Right atrium auricular region (tissue), 2 donors: ENCODE measurements at regions not wholly inside any gene's neighbourhood (a gene's known extent, or its start where the extent isn't known, plus 50 kb on each side); places are given as distances from the start of the nearest gene placed in this dataset.

ENCODE experiments used
- DNase-seq: peaks from one replicate; pipeline ENCODE4 v3.0.0-alpha.2; 2019; ENCODE audit warnings: low spot score
- H3K27ac ChIP-seq, 2 donors: fragments of 200-600 bp; sonication (generic); 1 replicate in 1 of 2; 2 replicates in 1 of 2; pipeline ENCODE4 v1.5.1; 2016 to 2019
- H3K27me3 ChIP-seq, 2 donors: fragments of 200-600 bp; sonication (generic); one replicate each; pipeline versions ENCODE4 v1.5.1 to v1.6.0; 2017 to 2019
- H3K36me3 ChIP-seq: fragments of 200-600 bp; sonication (generic); one replicate; pipeline ENCODE4 v1.5.1; 2016
- H3K4me1 ChIP-seq, 2 donors: fragments of 200-600 bp; sonication (generic); one replicate each; pipeline versions ENCODE4 v1.5.1 to v1.6.0; 2017 to 2019
- H3K4me3 ChIP-seq, 2 donors: fragments of 200-600 bp; sonication (generic); 1 replicate in 1 of 2; 2 replicates in 1 of 2; pipeline ENCODE4 v1.5.1; 2017 to 2019; ENCODE audit warnings: mild to moderate bottlenecking in 1 of 2, moderate library complexity in 1 of 2
- H3K9me3 ChIP-seq, 2 donors: fragments of 200-600 bp; sonication (generic); one replicate each; pipeline ENCODE4 v1.5.1; 2019
- CTCF ChIP-seq, 2 donors: fragments of 200-600 bp; sonication (generic); IDR thresholded peaks; one replicate each; pipeline ENCODE4 v1.5.1; 2019; ENCODE audit warnings: antibody characterized with exemption in 2 of 2

DNA sequence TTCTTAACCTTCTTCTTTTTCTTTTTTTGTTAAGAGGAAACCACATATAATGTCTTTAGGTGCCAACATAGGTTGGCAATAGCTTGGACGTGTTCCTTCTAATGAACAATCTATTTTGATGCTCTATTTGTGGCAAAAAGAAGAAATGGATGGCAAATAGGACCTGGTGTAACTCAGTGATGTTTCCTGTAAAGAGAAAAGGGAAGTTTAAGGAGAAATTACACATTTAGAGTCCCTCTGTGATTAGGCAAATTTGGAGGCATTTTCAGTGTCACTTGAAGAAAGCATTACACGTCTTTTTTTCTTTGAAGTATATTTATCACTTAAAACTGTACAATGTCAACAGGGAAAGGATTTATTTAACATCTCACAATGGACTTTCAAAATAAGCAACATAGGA lies 327.1 kb downstream of the ZIC1 start:
- Histone ChIP-seq H3K27me3 (no peaks in the 10 kb centered on the region), H3K4me1 (peaks cover 0 to 3% of the 10 kb centered on the region in 2 donors), H3K4me3 (no peak overlapping the region), H3K27ac (no peak overlapping the region), H3K36me3 (no peaks in the 10 kb centered on the region), H3K9me3 (no peaks in the 10 kb centered on the region)
- TF ChIP-seq CTCF (IDR thresholded peaks at IDR 0.05), result no peak
- no peak for DNase-seq

DNA sequence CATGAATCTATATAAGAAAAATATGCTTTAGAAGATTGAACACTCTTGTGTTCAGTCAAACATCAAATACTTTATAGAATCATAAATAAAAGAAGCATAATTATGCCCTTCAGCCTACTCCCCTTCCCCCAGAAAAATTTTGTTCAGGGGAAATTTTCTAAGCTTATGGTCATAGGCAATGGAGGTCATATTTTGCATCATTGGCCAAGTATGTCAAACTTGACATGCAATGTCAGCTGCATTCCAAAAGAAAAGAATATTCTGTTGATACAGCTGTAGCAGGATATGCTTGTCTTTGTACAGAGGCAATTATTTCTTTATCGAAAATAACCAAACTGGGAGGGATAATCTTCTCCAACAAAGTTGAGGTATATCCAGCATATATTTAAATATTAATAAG lies 328.2 kb downstream of the ZIC1 start:
- no peak for TF ChIP-seq CTCF (IDR thresholded peaks at IDR 0.05)
- Histone ChIP-seq H3K27me3 (no peaks in the 10 kb centered on the region), H3K4me3 (no peak overlapping the region), H3K36me3 (no peaks in the 10 kb centered on the region), H3K9me3 (no peaks in the 10 kb centered on the region), H3K4me1 (no peaks in the 10 kb centered on the region), H3K27ac (no peak overlapping the region)
- no peak for DNase-seq

DNA sequence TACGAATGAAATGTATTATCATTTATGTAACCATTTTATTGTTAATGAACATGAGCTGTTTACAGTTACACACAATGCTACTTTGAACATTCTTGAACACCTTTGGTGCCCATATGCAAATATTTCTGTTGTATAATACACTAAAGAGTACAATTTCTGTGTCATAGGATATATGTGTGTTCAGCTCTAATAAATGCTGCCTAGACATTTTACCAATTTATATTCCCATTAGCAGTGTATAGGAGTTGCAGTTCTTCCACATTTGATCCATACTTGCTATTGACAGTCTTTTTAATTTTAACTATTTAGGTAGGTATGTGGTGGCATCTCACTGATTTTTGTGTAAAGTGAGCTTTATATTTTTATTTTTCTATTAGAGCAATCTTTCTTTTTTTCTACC lies 331.8 kb downstream of the ZIC1 start:
- H3K4me1 ChIP-seq, result no peaks in the 10 kb centered on the region
- H3K9me3 ChIP-seq, result no peaks in the 10 kb centered on the region
- H3K36me3 ChIP-seq, result no peaks in the 10 kb centered on the region
- H3K27ac ChIP-seq, result no peak overlapping the region
- H3K4me3 ChIP-seq, result no peak overlapping the region
- no peaks in the 10 kb centered on the region for H3K27me3 ChIP-seq
- TF ChIP-seq CTCF (IDR thresholded peaks at IDR 0.05), result no peak
- no peak for DNase-seq

GRCh38 chr3:147744967-147745366 lies 335.8 kb downstream of the ZIC1 start:
- Histone ChIP-seq H3K4me3 (no peak overlapping the region), H3K27ac (no peak overlapping the region), H3K36me3 (no peaks in the 10 kb centered on the region), H3K9me3 (no peaks in the 10 kb centered on the region), H3K4me1 (no peaks in the 10 kb centered on the region), H3K27me3 (no peaks in the 10 kb centered on the region)
- TF ChIP-seq CTCF (IDR thresholded peaks at IDR 0.05), result no peak
- no peak for DNase-seq

- H3K4me3 ChIP-seq, result no peak overlapping the region
Observed at GRCh38 chr3:147755310-147755709, 346.1 kb downstream of the ZIC1 start.

More at GRCh38 chr3:147755310-147755709, 346.1 kb downstream of the ZIC1 start:
- Histone ChIP-seq H3K36me3 (no peaks in the 10 kb centered on the region), H3K9me3 (no peaks in the 10 kb centered on the region), H3K4me1 (peaks cover 0 to 9% of the 10 kb centered on the region in 2 donors), H3K27me3 (no peaks in the 10 kb centered on the region), H3K27ac (no peak overlapping the region)
- no peak for DNase-seq
- no peak for TF ChIP-seq CTCF (IDR thresholded peaks at IDR 0.05)
